Heart left ventricle (tissue), 16 donors: ENCODE measurements at regions not wholly inside any gene's neighbourhood (a gene's known extent, or its start where the extent isn't known, plus 50 kb on each side); places are given as distances from the start of the nearest gene placed in this dataset.

Experiments
- ATAC-seq, 4 donors: fragments of 200-7000 bp; cut with Tn5 transposase; one replicate each; pipeline ENCODE4 v1.9.1; 2020 to 2022; ENCODE audit warnings: moderate library complexity in 4 of 4, mild to moderate bottlenecking in 3 of 4, moderate number of reproducible peaks in 1 of 4
- DNase-seq, 5 donors: peaks; one replicate each; pipeline ENCODE4 v3.0.0-alpha.2; 2020
- H3K27ac ChIP-seq, 12 donors: fragments of 200-600 bp; sonication (generic) in 4 of 12; one replicate each; pipeline versions ENCODE4 v1.5.0 to v1.8.0; 2016 to 2022; ENCODE audit warnings: mild to moderate bottlenecking in 2 of 12
- H3K27me3 ChIP-seq, 9 donors: fragments of 200-600 bp; sonication (generic) in 2 of 9; one replicate each; pipeline versions ENCODE4 v1.5.1 to v1.8.0; 2016 to 2022; ENCODE audit warnings: mild to moderate bottlenecking in 3 of 9
- H3K36me3 ChIP-seq, 9 donors: fragments of 200-600 bp; sonication (generic) in 2 of 9; one replicate each; pipeline versions ENCODE4 v1.5.0 to v1.8.0; 2018 to 2022; ENCODE audit warnings: mild to moderate bottlenecking in 2 of 9
- H3K4me1 ChIP-seq, 12 donors: fragments of 200-600 bp; sonication (generic) in 4 of 12; one replicate each; pipeline versions ENCODE4 v1.5.0 to v1.8.0; 2016 to 2022; ENCODE audit warnings: mild to moderate bottlenecking in 3 of 12
- H3K4me3 ChIP-seq, 12 donors: fragments of 200-600 bp; sonication (generic) in 4 of 12; one replicate each; pipeline versions ENCODE4 v1.5.0 to v1.8.0; 2017 to 2022; ENCODE audit warnings: mild to moderate bottlenecking in 9 of 12, moderate library complexity in 4 of 12
- H3K9me3 ChIP-seq, 12 donors: fragments of 200-600 bp; sonication (generic) in 4 of 12; one replicate each; pipeline versions ENCODE4 v1.5.0 to v1.8.0; 2016 to 2022; ENCODE audit warnings: mild to moderate bottlenecking in 1 of 12
- POLR2A ChIP-seq, 2 donors: fragments of 450-650 bp; IDR thresholded peaks; one replicate each; pipeline ENCODE4 v1.6.1; 2017; ENCODE audit warnings: antibody characterized with exemption in 2 of 2, mild to moderate bottlenecking in 2 of 2, moderate library complexity in 2 of 2
- WGBS, 4 donors: extraction: QIAGEN DNeasy Blood & Tissue Kit in 2 of 4; methylation state at CpG; one replicate each; pipeline versions ENCODE4 v1.1.5 to v1.1.7; 2013 to 2018; 5-methylcytosine and 5-hydroxymethylcytosine counted together
- intact Hi-C, 10 donors: fragments of 100-400 bp; cut with DNase I; formaldehyde crosslinking; loops; one replicate each; pipeline versions ENCODE4 v1.11.1 to v1.14.2; 2022
- TF ChIP-seq, protein P1 (sequence below), 12 donors: fragments of 200-600 bp; sonication (generic) in 4 of 12; IDR thresholded peaks; one replicate each; pipeline versions ENCODE4 v1.5.0 to v1.8.0; 2018 to 2022; ENCODE audit warnings: antibody characterized with exemption in 12 of 12, mild to moderate bottlenecking in 5 of 12
- donor health status: ischemic (EF 13 %, LVEDD 7.1; RV severe dilation, severe dysfunction).
- donor health status: healthy with polysubstance abuse.
- donor health status: DM: no; HTN: yes; CAD: no.
- donor health status: DM: no; HTN: no; CAD: no.
- donor health status: ischemic (EF 25% LVEDD 6.9; RV normal size, moderate dysfunction).
- donor health status: ischemic (EF 25% LVEDD 5.7; RV mildly dilated, moderate dysfunction).
- donor health status: healthy.
- donor health status: DM: yes; HTN: yes; CAD: no.
- donor health status: ischemic (EF 35%, LVEDD 5.7; RV mildly dilated, moderate dysfunction).
- donor health status: nonischemic (EF 11% LVEDD 7.7; RV severe dilation, severe dysfunction).
- donor health status: DM: yes; HTN: yes; CAD: no.
- donor health status: PGD.
- donor health status: ischemic (EF 29% LVEDD 5.4; RV normal size, mild dysfunction).
- donor health status: nonischemic (EF 23%, LVEDD 6.1; RV moderate dilation, normal function).

DNA sequence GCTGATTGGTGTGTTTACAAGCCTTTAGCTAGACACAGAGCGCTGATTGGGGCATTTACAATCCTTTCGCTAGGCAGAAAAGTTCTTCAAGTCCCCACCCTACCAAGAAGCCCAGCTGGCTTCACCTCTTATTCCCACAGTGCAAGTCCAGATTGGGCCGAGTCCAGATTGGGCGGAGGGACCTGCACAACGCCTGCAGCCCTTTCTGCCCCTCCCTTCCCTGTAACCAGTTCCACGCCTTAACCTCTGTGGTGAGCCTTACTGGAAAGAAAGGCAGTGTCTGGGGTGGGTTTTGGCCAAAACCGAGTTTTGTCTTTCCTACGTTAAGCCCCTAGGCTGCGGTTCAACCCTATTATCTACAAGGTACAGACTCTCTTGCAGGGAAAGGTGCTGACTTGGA lies 268.7 kb downstream of the ZEB1 start:
- no peaks in the 10 kb centered on the region for H3K36me3 ChIP-seq
- intact Hi-C loops, result no loop called here
- H3K27ac ChIP-seq, result peak overlapping the region in 7 of 12 donors; percentile 24 to 78 (median 54)
- no peak overlapping the region for H3K4me3 ChIP-seq
- H3K27me3 ChIP-seq, result no peaks in the 10 kb centered on the region
- WGBS, 4 donors, result 68 to 84% (median 75%) methylated on average over 9 of the region's 9 CpGs
- peaks cover 0 to 30% (median 11%) of the 10 kb centered on the region in 12 donors for H3K9me3 ChIP-seq
- DNase-seq, result peak in 4 of 5 donors; percentile 35 to 73 (median 46)
- ATAC-seq, result peak in 3 of 4 donors; percentile 39 to 63 (median 54)
- TF ChIP-seq, protein P1, sequence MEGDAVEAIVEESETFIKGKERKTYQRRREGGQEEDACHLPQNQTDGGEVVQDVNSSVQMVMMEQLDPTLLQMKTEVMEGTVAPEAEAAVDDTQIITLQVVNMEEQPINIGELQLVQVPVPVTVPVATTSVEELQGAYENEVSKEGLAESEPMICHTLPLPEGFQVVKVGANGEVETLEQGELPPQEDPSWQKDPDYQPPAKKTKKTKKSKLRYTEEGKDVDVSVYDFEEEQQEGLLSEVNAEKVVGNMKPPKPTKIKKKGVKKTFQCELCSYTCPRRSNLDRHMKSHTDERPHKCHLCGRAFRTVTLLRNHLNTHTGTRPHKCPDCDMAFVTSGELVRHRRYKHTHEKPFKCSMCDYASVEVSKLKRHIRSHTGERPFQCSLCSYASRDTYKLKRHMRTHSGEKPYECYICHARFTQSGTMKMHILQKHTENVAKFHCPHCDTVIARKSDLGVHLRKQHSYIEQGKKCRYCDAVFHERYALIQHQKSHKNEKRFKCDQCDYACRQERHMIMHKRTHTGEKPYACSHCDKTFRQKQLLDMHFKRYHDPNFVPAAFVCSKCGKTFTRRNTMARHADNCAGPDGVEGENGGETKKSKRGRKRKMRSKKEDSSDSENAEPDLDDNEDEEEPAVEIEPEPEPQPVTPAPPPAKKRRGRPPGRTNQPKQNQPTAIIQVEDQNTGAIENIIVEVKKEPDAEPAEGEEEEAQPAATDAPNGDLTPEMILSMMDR (IDR thresholded peaks at IDR 0.05), result no peak
- no peak for TF ChIP-seq POLR2A (IDR thresholded peaks at IDR 0.05)
- peaks cover 8 to 52% (median 20%) of the 10 kb centered on the region in 12 donors for H3K4me1 ChIP-seq

DNA sequence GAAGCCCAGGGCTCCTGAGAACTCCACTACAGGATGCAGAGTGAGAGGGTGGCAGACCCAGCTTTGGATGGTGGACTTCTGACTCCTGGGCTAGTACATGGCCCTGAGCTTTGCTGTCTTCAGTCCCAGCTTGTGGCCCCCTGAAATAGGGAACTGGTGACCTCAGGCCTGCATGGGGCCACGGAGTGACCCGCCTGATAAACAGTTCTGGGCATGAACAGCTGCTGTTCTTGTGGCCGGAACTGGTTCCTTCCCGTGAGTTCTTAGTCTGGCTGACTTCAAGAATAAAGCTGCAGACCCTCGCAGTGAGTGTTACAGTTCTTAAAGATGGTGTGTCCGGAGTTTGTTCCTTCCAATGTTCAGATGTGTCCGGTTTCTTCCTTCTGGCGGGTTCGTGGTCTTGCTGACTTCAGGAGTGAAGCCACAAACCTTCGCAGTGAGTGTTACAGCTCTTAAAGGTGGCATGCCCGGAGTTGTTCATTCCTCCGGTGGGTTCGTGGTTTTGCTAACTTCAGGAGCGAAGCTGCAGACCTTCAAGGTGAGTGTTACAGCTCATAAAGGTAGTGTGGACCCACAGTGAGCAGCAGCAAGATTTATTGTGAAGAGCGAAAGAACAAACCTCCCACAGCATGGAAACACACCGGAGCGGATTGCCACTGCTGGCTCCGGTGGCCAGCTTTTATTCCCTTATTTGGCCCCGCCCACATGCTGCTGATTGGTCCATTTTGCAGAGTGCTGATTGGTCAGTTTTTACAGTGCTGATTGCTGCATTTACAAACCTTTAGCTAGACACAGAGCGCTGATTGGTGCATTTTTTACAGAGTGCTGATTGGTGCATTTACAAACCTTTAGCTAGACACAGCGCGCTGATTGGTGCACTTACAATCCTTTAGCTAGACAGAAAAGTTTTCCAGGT lies 268.0 kb downstream of the ZEB1 start:
- ATAC-seq, result peak in 2 of 4 donors; percentile 19 to 52
- intact Hi-C loops, result no loop called here
- WGBS, 4 donors, result 87 to 95% (median 93%) methylated on average over 20 to 22 of the region's 22 CpGs

DNA sequence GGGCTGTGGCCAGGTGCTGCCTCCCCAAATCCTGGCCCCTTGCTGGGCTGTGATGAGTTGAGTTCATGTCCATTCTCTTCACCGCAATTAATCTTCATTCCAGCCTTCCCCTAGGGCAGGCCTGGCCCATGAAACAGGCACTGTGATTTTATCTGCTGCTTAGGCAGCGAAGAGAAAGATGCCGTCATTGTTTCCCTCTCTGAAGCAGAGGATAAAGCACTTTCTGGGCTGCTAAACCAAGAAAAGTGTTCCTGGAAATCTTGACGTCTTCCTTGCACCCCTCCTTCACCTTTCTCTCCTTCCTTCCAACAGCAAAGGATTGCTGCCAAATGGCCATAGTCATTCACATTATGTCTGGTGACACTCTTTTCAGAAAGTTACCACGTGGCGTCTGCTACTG lies 265.9 kb downstream of the ZEB1 start:
- Histone ChIP-seq H3K4me1 (peaks cover 8 to 65% (median 29%) of the 10 kb centered on the region in 12 donors), H3K36me3 (no peaks in the 10 kb centered on the region), H3K4me3 (no peak overlapping the region), H3K27ac (peak overlapping the region in 7 of 12 donors; percentile 10 to 77 (median 36)), H3K27me3 (no peaks in the 10 kb centered on the region), H3K9me3 (peaks cover 0 to 9% (median 0%) of the 10 kb centered on the region in 12 donors)
- no peak for DNase-seq
- intact Hi-C loops, result loop anchor here in 2 of 10 donors (5.0 kb wide), 2 partner anchors 53 to 112 kb away; no protein-coding TSS in a partner anchor
- no peak for ATAC-seq
- WGBS, 4 donors, result 70 to 80% (median 72%) methylated on average over 6 of the region's 6 CpGs
- no peak for TF ChIP-seq POLR2A (IDR thresholded peaks at IDR 0.05)
- TF ChIP-seq, protein P1 (IDR thresholded peaks at IDR 0.05), result no peak

More for the DNA sequence above, 268.0 kb downstream of the ZEB1 start:
- no peaks in the 10 kb centered on the region for H3K36me3 ChIP-seq
- H3K4me1 ChIP-seq, result peaks cover 8 to 59% (median 27%) of the 10 kb centered on the region in 12 donors
- H3K4me3 ChIP-seq, result peak overlapping the region in 2 of 12 donors; percentile 8 to 26
- DNase-seq, result peak in 4 of 5 donors; percentile 33 to 56 (median 43)
- H3K9me3 ChIP-seq, result peaks cover 0 to 23% (median 11%) of the 10 kb centered on the region in 12 donors
- H3K27ac ChIP-seq, result peak overlapping the region in 5 of 12 donors; percentile 21 to 78 (median 54)
- no peaks in the 10 kb centered on the region for H3K27me3 ChIP-seq
- TF ChIP-seq POLR2A (IDR thresholded peaks at IDR 0.05), result no peak

- H3K4me3 ChIP-seq, result no peak overlapping the region
- H3K27me3 ChIP-seq, result no peaks in the 10 kb centered on the region
- peaks cover 8 to 58% (median 29%) of the 10 kb centered on the region in 12 donors for H3K4me1 ChIP-seq
- TF ChIP-seq, protein P1 (IDR thresholded peaks at IDR 0.05), result no peak
- no peak for TF ChIP-seq POLR2A (IDR thresholded peaks at IDR 0.05)
- DNase-seq (peak in 3 of 5 donors; percentile 35 to 58 (median 43)), ATAC-seq (peak in 3 of 4 donors; percentile 17 to 59 (median 52))
- intact Hi-C loops, result loop anchor here in 2 of 10 donors (5.0 kb wide), 2 partner anchors 52 to 113 kb away; no protein-coding TSS in a partner anchor
- no peaks in the 10 kb centered on the region for H3K36me3 ChIP-seq
- 51 to 60% (median 56%) methylated on average over 9 to 12 of the region's 12 CpGs for WGBS, 4 donors
- peak overlapping the region in 7 of 12 donors; percentile 11 to 77 (median 63) for H3K27ac ChIP-seq
- H3K9me3 ChIP-seq, result peaks cover 0 to 9% (median 0%) of the 10 kb centered on the region in 12 donors
These were observed 265.1 kb downstream of the ZEB1 start for GRCh38 chr10:31584098-31584631.
